Activated T-cell treated with anti-CD3 and anti-CD28 coated beads, Interleukin-2, amount 50 U/mL, for 72 hours (primary cell): ENCODE measurements at regions not wholly inside any gene's neighbourhood (a gene's known extent, or its start where the extent isn't known, plus 50 kb on each side); places are given as distances from the start of the nearest gene placed in this dataset.
"Not testable (repeated sequence)": the region's sequence is repeated elsewhere in the genome, so short reads cannot be mapped to it uniquely, and the experiment has no call there.

ENCODE experiments used
- ATAC-seq, 2 donors: fragments of 150-1000 bp; cut with Tn5 transposase; replicated peaks in 1 of 2; 2 replicates each; pipeline ENCODE4 v1.10.0; 2021; ENCODE audit warnings: moderate library complexity in 2 of 2, mild to moderate bottlenecking in 1 of 2
- DNase-seq, 2 donors: peaks; one replicate each; pipeline ENCODE4 v3.0.0; 2021 to 2022; ENCODE audit warnings: mixed read lengths in 1 of 2
- H3K27ac Mint-ChIP-seq: one replicate; pipeline ENCODE4 v1.8.0; 2022; ENCODE audit warnings: mild to moderate bottlenecking, moderate library complexity, mixed read lengths
- H3K27me3 Mint-ChIP-seq: one replicate; pipeline ENCODE4 v1.8.0; 2022; ENCODE audit warnings: low read depth, mixed read lengths
- H3K36me3 Mint-ChIP-seq, 2 donors: one replicate each; pipeline ENCODE4 v1.8.0; 2022; ENCODE audit warnings: mixed read lengths in 2 of 2, mild to moderate bottlenecking in 1 of 2; ENCODE audit not compliant: insufficient read depth in 2 of 2
- H3K4me1 Mint-ChIP-seq: one replicate; pipeline ENCODE4 v1.8.0; 2022; ENCODE audit warnings: low read depth, mixed read lengths
- H3K4me3 Mint-ChIP-seq, 2 donors: one replicate each; pipeline ENCODE4 v1.8.0; 2022; ENCODE audit warnings: mild to moderate bottlenecking in 2 of 2, mixed read lengths in 2 of 2, moderate library complexity in 2 of 2
- H3K9me3 Mint-ChIP-seq, 2 donors: one replicate each; pipeline ENCODE4 v1.8.0; 2022; ENCODE audit warnings: mixed read lengths in 2 of 2

DNA sequence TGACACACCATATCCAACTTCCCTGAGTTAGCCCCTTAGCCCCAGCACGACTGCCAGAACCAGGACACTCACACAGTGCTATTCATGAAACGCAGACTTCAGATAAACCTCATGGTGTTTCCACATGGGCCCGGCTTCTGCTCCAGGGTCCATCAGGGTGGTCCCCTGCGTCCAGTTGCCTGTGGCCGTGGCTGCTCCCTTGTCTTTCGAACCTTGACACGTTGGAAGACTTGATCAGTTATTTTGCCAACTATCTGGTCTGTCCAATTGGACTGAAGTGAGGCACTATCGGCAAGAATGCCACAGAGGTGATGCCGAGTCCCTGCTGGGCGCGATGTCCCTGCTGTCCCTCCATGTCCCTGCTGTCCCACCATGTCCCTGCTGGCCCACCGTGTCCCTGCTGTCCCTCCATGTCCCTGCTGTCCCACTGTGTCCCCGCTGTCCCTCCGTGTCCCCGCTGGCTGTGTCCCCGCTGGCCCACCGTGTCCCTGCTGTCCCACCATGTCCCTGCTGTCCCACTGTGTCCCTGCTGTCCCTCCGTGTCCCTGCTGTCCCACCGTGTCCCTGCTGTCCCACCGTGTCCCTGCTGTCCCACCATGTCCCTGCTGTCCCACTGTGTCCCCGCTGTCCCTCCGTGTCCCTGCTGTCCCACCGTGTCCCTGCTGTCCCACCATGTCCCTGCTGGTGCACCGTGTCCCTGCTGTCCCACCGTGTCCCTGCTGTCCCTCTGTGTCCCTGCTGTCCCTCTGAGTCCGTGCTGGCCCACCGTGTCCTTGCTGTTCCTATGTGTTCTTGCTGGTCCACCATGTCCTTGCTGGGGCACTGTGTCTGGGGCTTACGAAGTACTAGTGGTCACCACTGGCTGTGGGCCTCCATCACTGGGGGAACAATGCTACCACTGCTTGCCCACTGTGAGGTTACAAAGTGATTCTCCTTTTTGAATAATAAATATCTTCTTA is 251.4 kb downstream of the DLL1 start:
- Mint-ChIP-seq H3K4me3 (no peak overlapping the region), H3K27me3 (no peaks in the 10 kb centered on the region), H3K9me3 (peaks cover 6 to 7% of the 10 kb centered on the region in 2 donors), H3K36me3 (peaks cover 0 to 2% of the 10 kb centered on the region in 2 donors), H3K4me1 (no peaks in the 10 kb centered on the region), H3K27ac (no peak overlapping the region)
- no peak for ATAC-seq
- DNase-seq, result no peak

GRCh38 chr6:170038708-170039107 is 252.2 kb downstream of the DLL1 start:
- Mint-ChIP-seq H3K36me3 (peaks cover 2 to 4% of the 10 kb centered on the region in 2 donors), H3K27ac (no peak overlapping the region), H3K9me3 (peaks cover 7% of the 10 kb centered on the region in 2 donors), H3K27me3 (no peaks in the 10 kb centered on the region), H3K4me1 (no peaks in the 10 kb centered on the region), H3K4me3 (no peak overlapping the region)
- DNase-seq, result no peak
- no peak for ATAC-seq

DNA sequence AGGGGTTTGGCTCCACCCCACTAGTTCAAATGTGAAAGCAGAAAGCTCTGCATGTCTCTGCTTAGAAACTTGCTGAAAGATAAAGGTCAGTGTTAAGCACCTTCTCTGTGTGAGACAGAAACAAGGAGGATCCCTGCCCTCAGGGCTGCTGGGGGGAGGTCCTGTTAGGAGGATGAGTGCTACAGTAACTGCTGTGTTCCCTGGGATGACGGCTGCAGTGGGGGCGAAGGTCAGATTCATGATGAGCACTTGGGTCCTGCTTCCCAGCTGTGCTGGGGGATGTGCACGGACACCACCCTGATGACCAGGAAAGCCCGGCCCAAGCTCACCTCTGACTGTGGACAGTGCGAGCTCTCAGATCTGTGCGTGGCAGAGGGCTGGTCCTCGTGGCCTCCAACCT is 252.6 kb downstream of the DLL1 start:
- H3K36me3 Mint-ChIP-seq, result peaks cover 4% of the 10 kb centered on the region in 2 donors
- no peak overlapping the region for H3K27ac Mint-ChIP-seq
- peaks cover 10 to 11% of the 10 kb centered on the region in 2 donors for H3K9me3 Mint-ChIP-seq
- ATAC-seq (no peak), DNase-seq (no peak)
- H3K4me1 Mint-ChIP-seq, result no peaks in the 10 kb centered on the region
- H3K27me3 Mint-ChIP-seq, result no peaks in the 10 kb centered on the region
- no peak overlapping the region for H3K4me3 Mint-ChIP-seq

DNA sequence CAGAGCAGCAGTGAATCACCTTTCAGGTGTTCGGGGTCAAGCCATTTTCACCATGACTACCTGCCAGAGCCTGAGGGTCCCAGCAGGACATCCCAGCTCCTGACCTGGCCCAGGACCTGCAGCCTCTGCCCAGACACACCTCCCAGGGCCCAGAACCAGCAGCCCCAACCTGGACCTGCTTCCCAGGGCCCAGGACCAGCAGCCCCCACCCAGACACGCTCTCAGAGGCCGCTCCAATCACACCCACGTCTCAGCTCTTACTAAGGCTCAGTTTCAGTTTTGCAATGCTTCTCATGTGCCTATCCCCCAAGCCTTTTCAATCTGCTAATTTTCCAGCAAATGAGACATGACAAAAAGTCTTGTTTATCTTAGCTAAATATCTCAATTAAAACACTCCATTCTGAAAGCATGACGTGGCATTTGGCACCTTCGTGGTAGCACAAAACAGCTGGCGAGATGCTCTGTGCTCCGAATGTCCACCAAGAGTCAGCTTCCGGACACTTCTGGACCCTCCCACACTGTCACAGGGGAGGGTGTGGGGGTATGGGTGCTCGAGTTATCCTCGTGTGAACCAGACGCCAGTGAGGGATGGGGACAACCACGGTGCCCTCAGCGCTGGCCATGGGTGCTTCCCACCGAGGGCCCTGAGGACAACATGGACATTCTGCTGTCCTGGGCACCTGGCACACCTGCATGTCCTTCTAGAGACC is 253.2 kb downstream of the DLL1 start:
- H3K27me3 Mint-ChIP-seq, result no peaks in the 10 kb centered on the region
- ATAC-seq, result no peak
- no peaks in the 10 kb centered on the region for H3K4me1 Mint-ChIP-seq
- H3K4me3 Mint-ChIP-seq, result no peak overlapping the region
- H3K27ac Mint-ChIP-seq, result no peak overlapping the region
- no peak for DNase-seq
- H3K9me3 Mint-ChIP-seq, result peaks cover 10 to 12% of the 10 kb centered on the region in 2 donors
- H3K36me3 Mint-ChIP-seq, result peaks cover 4% of the 10 kb centered on the region in 2 donors

DNA sequence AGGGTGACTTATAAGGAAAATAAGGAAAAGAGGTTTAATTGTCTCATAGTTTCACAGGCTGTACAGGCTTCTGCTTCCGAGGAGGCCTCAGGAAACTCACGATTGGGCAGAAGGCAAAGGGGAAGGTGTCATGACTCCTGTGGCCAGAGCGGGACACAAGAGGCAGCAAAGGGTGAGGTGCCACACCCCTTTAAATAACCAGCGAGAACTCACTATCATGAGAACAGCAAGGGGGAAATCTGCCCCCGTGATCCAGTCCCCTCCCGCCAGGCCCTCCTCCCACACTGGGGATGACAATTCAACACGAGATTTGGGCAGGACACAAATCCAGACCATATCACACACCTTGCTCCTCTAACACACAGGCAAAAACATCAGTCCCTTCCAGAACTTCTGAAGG is 254.0 kb downstream of the DLL1 start:
- ATAC-seq, result no peak

GRCh38 chr6:170036367-170036766 is 254.5 kb downstream of the DLL1 start:
- DNase-seq, H3K27ac Mint-ChIP-seq, H3K4me1 Mint-ChIP-seq, H3K27me3 Mint-ChIP-seq, H3K36me3 Mint-ChIP-seq, H3K4me3 Mint-ChIP-seq, ATAC-seq: not testable (repeated sequence)
- H3K9me3 Mint-ChIP-seq, result peaks cover 10 to 12% of the 10 kb centered on the region in 2 donors

More for the DNA sequence above, 254.0 kb downstream of the DLL1 start:
- H3K27ac Mint-ChIP-seq, result no peak overlapping the region
- H3K4me3 Mint-ChIP-seq, result no peak overlapping the region
- H3K36me3 Mint-ChIP-seq, result peaks cover 4% of the 10 kb centered on the region in 2 donors
- H3K4me1 Mint-ChIP-seq, result no peaks in the 10 kb centered on the region
- DNase-seq, result no peak
- no peaks in the 10 kb centered on the region for H3K27me3 Mint-ChIP-seq
- H3K9me3 Mint-ChIP-seq, result peaks cover 10 to 12% of the 10 kb centered on the region in 2 donors

- Mint-ChIP-seq H3K27ac (no peak overlapping the region), H3K4me3 (no peak overlapping the region), H3K4me1 (no peaks in the 10 kb centered on the region), H3K9me3 (peaks cover 10 to 12% of the 10 kb centered on the region in 2 donors), H3K27me3 (no peaks in the 10 kb centered on the region), H3K36me3 (peaks cover 4% of the 10 kb centered on the region in 2 donors)
- DNase-seq, result no peak
- no peak for ATAC-seq
Measured at GRCh38 chr6:170035901-170036304, 255.0 kb downstream of the DLL1 start.

- Mint-ChIP-seq H3K4me3 (no peak overlapping the region), H3K9me3 (peaks cover 10 to 12% of the 10 kb centered on the region in 2 donors), H3K27ac (no peak overlapping the region), H3K27me3 (no peaks in the 10 kb centered on the region), H3K36me3 (peaks cover 4% of the 10 kb centered on the region in 2 donors), H3K4me1 (no peaks in the 10 kb centered on the region)
- ATAC-seq (no peak), DNase-seq (no peak)
Measured at GRCh38 chr6:170035044-170035443, 255.8 kb downstream of the DLL1 start.

DNA sequence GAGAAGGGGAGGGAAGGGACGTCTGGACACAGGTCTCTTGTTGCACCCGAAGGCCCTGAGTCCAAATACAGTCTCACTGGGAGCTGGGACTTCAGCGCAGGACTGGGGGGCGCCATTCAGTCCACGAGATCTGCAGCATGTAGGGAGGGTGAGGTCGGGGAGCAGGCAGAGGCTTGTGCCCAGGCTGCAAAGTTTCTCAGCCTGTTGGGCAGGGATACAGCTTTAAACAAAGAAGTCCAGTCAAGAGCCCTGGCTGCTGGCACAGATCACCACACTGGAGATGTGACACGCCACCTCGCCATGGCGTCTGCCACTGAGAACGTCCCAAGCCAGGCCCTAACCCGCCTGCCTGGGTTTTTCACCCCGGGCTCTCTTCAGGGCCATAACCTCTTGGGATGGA is 256.6 kb downstream of the DLL1 start:
- Mint-ChIP-seq H3K27me3 (no peaks in the 10 kb centered on the region), H3K4me3 (no peak overlapping the region), H3K9me3 (peaks cover 10 to 12% of the 10 kb centered on the region in 2 donors), H3K27ac (no peak overlapping the region), H3K4me1 (no peaks in the 10 kb centered on the region), H3K36me3 (peaks cover 4% of the 10 kb centered on the region in 2 donors)
- DNase-seq (no peak), ATAC-seq (no peak)

DNA sequence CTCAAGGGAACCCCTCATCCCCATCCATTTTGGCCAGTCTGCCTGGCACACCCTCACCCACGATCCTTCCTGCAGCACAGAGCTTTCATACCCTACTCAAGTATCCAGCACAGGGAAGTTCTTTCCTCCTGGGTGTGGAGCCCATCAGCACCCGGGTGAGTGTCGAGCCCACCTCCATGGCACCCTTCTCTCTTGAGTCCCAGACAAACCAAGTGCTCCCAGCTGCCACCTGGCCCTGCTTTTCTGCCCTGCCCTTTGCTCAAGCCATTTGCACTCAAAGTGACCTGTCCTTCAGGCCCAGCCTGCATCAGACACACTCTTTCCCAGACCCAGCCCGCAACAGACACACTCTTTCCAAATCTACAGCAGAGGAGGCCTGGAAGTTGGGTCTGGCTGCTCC is 257.2 kb downstream of the DLL1 start:
- no peaks in the 10 kb centered on the region for H3K4me1 Mint-ChIP-seq
- no peak overlapping the region for H3K27ac Mint-ChIP-seq
- no peaks in the 10 kb centered on the region for H3K27me3 Mint-ChIP-seq
- peaks cover 4% of the 10 kb centered on the region in 2 donors for H3K36me3 Mint-ChIP-seq
- peaks cover 10 to 12% of the 10 kb centered on the region in 2 donors for H3K9me3 Mint-ChIP-seq
- no peak for ATAC-seq
- no peak overlapping the region for H3K4me3 Mint-ChIP-seq
- no peak for DNase-seq

DNA sequence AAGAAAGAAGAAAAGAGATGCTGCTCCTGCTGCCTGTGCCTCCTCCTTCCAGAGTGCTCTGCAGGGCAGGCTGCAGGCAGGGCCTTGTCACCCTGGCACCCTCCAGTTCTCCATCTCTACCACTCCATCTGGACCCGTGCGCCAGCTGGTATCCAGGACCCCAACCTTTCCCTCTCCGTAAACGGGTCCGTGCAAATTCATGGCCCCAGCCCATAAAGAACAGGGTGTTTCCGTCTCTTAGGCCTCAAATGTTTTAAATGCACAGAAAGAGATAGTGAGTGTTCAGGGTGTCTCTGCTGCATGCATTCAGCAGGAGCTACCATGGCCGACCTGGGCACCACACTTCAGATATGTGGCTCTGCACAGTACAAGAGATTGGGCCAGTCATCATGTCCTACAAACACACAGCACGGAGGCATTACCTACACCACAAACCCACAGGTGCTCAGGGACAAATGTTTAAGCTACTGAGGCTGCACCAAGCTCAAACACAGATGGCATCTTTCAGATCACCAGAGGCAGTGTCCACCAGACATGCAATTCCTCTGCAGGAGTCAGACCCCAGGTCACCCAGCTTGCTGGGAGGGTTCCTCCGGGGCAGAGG is 258.1 kb downstream of the DLL1 start:
- H3K27me3 Mint-ChIP-seq, result no peaks in the 10 kb centered on the region
- no peak overlapping the region for H3K27ac Mint-ChIP-seq
- no peak overlapping the region for H3K4me3 Mint-ChIP-seq
- ATAC-seq, result no peak
- peaks cover 4% of the 10 kb centered on the region in 2 donors for H3K36me3 Mint-ChIP-seq
- peaks cover 10 to 12% of the 10 kb centered on the region in 2 donors for H3K9me3 Mint-ChIP-seq
- H3K4me1 Mint-ChIP-seq, result no peaks in the 10 kb centered on the region
- DNase-seq, result no peak

DNA sequence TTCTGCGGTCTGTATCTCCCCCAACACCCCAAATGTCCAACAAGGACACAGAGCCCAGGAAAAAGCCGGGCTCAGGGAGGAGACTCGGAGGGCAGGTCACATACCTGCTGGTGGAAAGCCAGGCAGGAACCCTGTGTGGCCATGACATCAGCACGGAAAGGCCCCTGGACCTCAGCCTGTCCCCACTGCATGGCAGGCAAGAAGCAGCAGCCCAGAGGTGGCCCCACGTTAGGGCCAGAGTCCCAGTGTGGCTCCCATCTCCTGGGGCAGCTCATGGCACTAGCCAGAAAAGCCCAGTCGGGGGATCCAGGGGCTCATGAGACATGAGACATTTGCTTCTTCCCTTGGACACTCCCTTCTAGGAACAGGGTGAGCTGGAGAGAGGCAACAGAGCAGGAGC is 258.7 kb downstream of the DLL1 start:
- no peak for ATAC-seq
- no peak for DNase-seq
- Mint-ChIP-seq H3K27ac (no peak overlapping the region), H3K9me3 (peaks cover 10 to 12% of the 10 kb centered on the region in 2 donors), H3K36me3 (peaks cover 4% of the 10 kb centered on the region in 2 donors), H3K27me3 (no peaks in the 10 kb centered on the region), H3K4me3 (no peak overlapping the region), H3K4me1 (no peaks in the 10 kb centered on the region)

DNA sequence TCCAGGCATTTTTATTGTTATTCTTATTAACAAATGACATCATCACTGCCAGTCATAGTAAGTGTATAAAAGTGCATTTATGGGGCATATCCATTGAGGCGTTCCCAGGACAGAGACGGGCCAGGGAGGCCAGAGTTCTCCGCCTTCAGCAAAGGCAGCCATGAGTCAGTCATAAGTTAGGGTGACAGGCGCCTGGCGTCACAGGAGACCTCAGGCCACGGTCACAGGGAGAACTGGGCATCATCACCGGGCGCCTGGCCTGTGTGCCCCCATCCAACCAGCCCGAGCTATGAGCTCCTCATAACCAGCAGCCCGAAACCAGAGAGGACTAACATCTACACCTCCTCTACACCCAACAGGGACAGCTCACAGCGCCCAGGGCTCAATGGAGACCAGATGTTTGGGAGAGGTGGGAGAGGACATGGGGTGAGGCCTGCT is 259.2 kb downstream of the DLL1 start:
- H3K27me3 Mint-ChIP-seq, result no peaks in the 10 kb centered on the region
- DNase-seq, result no peak

More for the DNA sequence above, 259.2 kb downstream of the DLL1 start:
- Mint-ChIP-seq H3K4me3 (no peak overlapping the region), H3K9me3 (peaks cover 10 to 12% of the 10 kb centered on the region in 2 donors), H3K36me3 (peaks cover 4% of the 10 kb centered on the region in 2 donors), H3K4me1 (no peaks in the 10 kb centered on the region), H3K27ac (no peak overlapping the region)
- no peak for ATAC-seq
